HepG2 (cell line): ENCODE measurements at regions not wholly inside any gene's neighbourhood (a gene's known extent, or its start where the extent isn't known, plus 50 kb on each side); places are given as distances from the start of the nearest gene placed in this dataset.
A peak's percentile ranks its signal among the peaks of the same experiment; 100 is the strongest.

Experiments
- CHD4 ChIP-seq: fragments of 200-600 bp; sonication (generic); IDR thresholded peaks from 2 replicates; pipeline ENCODE4 v1.7.0; 2017; ENCODE audit warnings: mild to moderate bottlenecking, low read length, borderline replicate concordance
- ELF4 ChIP-seq: sonication (generic); formaldehyde crosslinking; IDR thresholded peaks from 2 replicates; pipeline ENCODE4 v1.5.0; 2020; ENCODE audit warnings: missing genetic modification reagents, mild to moderate bottlenecking, moderate library complexity, borderline replicate concordance
- EZH2 ChIP-seq: conservative IDR thresholded peaks from 2 replicates; pipeline ENCODE4 v1.6.1; 2012; ENCODE audit warnings: mild to moderate bottlenecking, low read depth, low read length, moderate library complexity
- MEIS1 ChIP-seq: sonication (generic); formaldehyde crosslinking; IDR thresholded peaks from 2 replicates; pipeline ENCODE4 v1.9.0; 2021; ENCODE audit warnings: mild to moderate bottlenecking, missing genetic modification reagents, moderate library complexity, borderline replicate concordance
- MTF2 ChIP-seq: sonication (generic); formaldehyde crosslinking; IDR thresholded peaks from 2 replicates; pipeline ENCODE4 v1.5.0; 2020; ENCODE audit warnings: missing genetic modification reagents, borderline replicate concordance
- SMAD1 ChIP-seq: sonication (generic); formaldehyde crosslinking; IDR thresholded peaks from 2 replicates; pipeline ENCODE4 v1.4.0; 2020; ENCODE audit warnings: missing genetic modification reagents, low read depth, mild to moderate bottlenecking, borderline replicate concordance
- SOX5 ChIP-seq: IDR thresholded peaks from 2 replicates; pipeline ENCODE4 v1.6.1; 2016; ENCODE audit warnings: borderline replicate concordance
- SRSF1 ChIP-seq: fragments of 200-400 bp; formaldehyde crosslinking; optimal IDR thresholded peaks from 2 replicates; pipeline ENCODE3; 2017; ENCODE audit warnings: mild to moderate bottlenecking, low read depth, low read length, moderate library complexity
- U2AF2 ChIP-seq: fragments of 200-400 bp; formaldehyde crosslinking; IDR thresholded peaks from 2 replicates; pipeline ENCODE4 v1.6.1; 2017; ENCODE audit warnings: low read depth, mild to moderate bottlenecking, low read length
- ZNF329 ChIP-seq: sonication (generic); formaldehyde crosslinking; IDR thresholded peaks from 2 replicates; pipeline ENCODE4 v1.9.0; 2021; ENCODE audit warnings: low read depth, mild to moderate bottlenecking, missing genetic modification reagents
- ZNF331 ChIP-seq: sonication (generic); formaldehyde crosslinking; IDR thresholded peaks from 2 replicates; pipeline ENCODE4 v1.4.0; 2020; ENCODE audit warnings: missing genetic modification reagents
- ZNF549 ChIP-seq: sonication (generic); formaldehyde crosslinking; IDR thresholded peaks from 2 replicates; pipeline ENCODE4 v1.5.0; 2020; ENCODE audit warnings: missing genetic modification reagents
- ZNF749 ChIP-seq: sonication (generic); formaldehyde crosslinking; IDR thresholded peaks from 2 replicates; pipeline ENCODE4 v1.8.0; 2022; ENCODE audit warnings: mild to moderate bottlenecking, missing genetic modification reagents, moderate library complexity, borderline replicate concordance
- ZNF775 ChIP-seq: sonication (generic); formaldehyde crosslinking; IDR thresholded peaks from 2 replicates; pipeline ENCODE4 v1.4.0; 2020; ENCODE audit warnings: missing genetic modification reagents, mild to moderate bottlenecking, moderate library complexity, borderline replicate concordance
- ZNF776 ChIP-seq: sonication (generic); formaldehyde crosslinking; IDR thresholded peaks from 2 replicates; pipeline ENCODE4 v1.4.0; 2020; ENCODE audit warnings: mild to moderate bottlenecking, missing genetic modification reagents
- ZSCAN9 ChIP-seq: IDR thresholded peaks from 2 replicates; pipeline ENCODE4 v1.6.1; 2016; ENCODE audit warnings: borderline replicate concordance
- TF ChIP-seq, protein P1 (sequence below): sonication (generic); formaldehyde crosslinking; IDR thresholded peaks from 2 replicates; pipeline ENCODE4 v1.5.0; 2020; ENCODE audit warnings: mild to moderate bottlenecking, missing genetic modification reagents, borderline replicate concordance
- TF ChIP-seq, protein P2 (sequence below): sonication (generic); formaldehyde crosslinking; IDR thresholded peaks from 2 replicates; pipeline ENCODE4 v1.5.0; 2020; ENCODE audit warnings: missing genetic modification reagents
- TF ChIP-seq, protein P3 (sequence below): sonication (generic); formaldehyde crosslinking; IDR thresholded peaks from 2 replicates; pipeline ENCODE4 v1.4.0; 2020; ENCODE audit warnings: low read depth, mild to moderate bottlenecking, missing genetic modification reagents
- TF ChIP-seq, protein P4 (sequence below): sonication (generic); formaldehyde crosslinking; IDR thresholded peaks from 2 replicates; pipeline ENCODE4 v1.5.0; 2020; ENCODE audit warnings: missing genetic modification reagents
- TF ChIP-seq, protein P5 (sequence below): IDR thresholded peaks from 2 replicates; pipeline ENCODE4 v1.6.1; 2016; ENCODE audit warnings: low read depth, control low read depth
- TF ChIP-seq, protein P6 (sequence below): sonication (generic); formaldehyde crosslinking; IDR thresholded peaks from 2 replicates; pipeline ENCODE4 v1.8.1; 2023; ENCODE audit warnings: mild to moderate bottlenecking, missing genetic modification reagents, borderline replicate concordance

DNA sequence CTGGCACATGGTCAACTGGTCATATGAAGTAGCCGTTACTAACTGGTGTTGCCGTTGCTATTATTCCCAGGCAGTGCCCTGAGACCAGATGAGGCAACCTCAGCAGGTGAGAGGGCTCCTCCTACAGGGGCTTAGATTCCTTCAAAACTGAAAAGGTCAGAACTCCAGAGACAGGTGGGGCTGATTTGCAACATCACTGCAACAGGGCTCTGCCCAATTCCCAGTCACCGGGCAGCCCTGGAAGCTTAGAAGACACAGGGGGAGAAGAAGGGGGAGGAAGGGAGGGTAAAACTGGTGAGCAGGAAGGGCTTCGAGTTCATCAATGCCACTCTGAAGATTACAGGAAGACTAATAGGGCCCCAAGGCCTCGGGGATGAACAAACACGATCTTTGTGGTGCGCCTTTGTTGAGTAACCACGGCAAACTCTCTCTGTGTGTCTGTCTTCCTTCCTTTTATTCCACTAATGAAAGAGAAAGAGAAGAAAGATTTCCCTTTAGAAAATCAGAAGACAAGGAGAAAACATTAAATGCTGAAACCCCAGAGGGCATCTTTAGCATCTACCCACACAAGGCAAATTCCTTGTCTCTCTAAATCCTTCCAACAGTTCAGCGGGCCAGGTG lies 749.1 kb upstream of the TBX3 start (continued):
- TF ChIP-seq, protein P1, sequence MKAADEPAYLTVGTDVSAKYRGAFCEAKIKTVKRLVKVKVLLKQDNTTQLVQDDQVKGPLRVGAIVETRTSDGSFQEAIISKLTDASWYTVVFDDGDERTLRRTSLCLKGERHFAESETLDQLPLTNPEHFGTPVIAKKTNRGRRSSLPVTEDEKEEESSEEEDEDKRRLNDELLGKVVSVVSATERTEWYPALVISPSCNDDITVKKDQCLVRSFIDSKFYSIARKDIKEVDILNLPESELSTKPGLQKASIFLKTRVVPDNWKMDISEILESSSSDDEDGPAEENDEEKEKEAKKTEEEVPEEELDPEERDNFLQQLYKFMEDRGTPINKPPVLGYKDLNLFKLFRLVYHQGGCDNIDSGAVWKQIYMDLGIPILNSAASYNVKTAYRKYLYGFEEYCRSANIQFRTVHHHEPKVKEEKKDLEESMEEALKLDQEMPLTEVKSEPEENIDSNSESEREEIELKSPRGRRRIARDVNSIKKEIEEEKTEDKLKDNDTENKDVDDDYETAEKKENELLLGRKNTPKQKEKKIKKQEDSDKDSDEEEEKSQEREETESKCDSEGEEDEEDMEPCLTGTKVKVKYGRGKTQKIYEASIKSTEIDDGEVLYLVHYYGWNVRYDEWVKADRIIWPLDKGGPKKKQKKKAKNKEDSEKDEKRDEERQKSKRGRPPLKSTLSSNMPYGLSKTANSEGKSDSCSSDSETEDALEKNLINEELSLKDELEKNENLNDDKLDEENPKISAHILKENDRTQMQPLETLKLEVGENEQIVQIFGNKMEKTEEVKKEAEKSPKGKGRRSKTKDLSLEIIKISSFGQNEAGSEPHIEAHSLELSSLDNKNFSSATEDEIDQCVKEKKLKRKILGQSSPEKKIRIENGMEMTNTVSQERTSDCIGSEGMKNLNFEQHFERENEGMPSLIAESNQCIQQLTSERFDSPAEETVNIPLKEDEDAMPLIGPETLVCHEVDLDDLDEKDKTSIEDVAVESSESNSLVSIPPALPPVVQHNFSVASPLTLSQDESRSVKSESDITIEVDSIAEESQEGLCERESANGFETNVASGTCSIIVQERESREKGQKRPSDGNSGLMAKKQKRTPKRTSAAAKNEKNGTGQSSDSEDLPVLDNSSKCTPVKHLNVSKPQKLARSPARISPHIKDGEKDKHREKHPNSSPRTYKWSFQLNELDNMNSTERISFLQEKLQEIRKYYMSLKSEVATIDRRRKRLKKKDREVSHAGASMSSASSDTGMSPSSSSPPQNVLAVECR (CRISPR knock-in tag): peak; percentile 28; the same call in 1 of the 2 replicates
- TF ChIP-seq U2AF2: no peak
- TF ChIP-seq, protein P2, sequence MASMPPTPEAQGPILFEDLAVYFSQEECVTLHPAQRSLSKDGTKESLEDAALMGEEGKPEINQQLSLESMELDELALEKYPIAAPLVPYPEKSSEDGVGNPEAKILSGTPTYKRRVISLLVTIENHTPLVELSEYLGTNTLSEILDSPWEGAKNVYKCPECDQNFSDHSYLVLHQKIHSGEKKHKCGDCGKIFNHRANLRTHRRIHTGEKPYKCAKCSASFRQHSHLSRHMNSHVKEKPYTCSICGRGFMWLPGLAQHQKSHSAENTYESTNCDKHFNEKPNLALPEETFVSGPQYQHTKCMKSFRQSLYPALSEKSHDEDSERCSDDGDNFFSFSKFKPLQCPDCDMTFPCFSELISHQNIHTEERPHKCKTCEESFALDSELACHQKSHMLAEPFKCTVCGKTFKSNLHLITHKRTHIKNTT (CRISPR knock-in tag): no peak
- TF ChIP-seq CHD4: no peak
- no peak for TF ChIP-seq ZNF329 (CRISPR knock-in tag)
- no peak for TF ChIP-seq EZH2
- TF ChIP-seq, protein P3, sequence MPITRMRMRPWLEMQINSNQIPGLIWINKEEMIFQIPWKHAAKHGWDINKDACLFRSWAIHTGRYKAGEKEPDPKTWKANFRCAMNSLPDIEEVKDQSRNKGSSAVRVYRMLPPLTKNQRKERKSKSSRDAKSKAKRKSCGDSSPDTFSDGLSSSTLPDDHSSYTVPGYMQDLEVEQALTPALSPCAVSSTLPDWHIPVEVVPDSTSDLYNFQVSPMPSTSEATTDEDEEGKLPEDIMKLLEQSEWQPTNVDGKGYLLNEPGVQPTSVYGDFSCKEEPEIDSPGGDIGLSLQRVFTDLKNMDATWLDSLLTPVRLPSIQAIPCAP: no peak
- TF ChIP-seq ZSCAN9 (CRISPR knock-in tag): peak; percentile 83; the same call in 1 of the 2 replicates
- TF ChIP-seq ZNF549 (CRISPR knock-in tag): no peak
- TF ChIP-seq ZNF775 (CRISPR knock-in tag): no peak
- TF ChIP-seq SRSF1: no peak
- TF ChIP-seq MTF2 (CRISPR knock-in tag): no peak
- TF ChIP-seq, protein P4, sequence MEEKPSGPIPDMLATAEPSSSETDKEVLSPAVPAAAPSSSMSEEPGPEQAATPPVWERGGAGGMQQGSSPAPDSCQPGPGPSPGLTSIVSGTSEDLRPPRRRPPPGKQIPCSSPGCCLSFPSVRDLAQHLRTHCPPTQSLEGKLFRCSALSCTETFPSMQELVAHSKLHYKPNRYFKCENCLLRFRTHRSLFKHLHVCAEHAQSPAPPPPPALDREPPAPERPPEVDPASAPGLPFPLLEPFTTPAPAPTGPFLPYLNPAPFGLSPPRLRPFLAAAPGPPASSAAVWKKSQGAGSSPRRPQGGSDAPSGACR (CRISPR knock-in tag): no peak
- TF ChIP-seq ZNF749 (CRISPR knock-in tag): no peak; the same call in 1 of the 2 replicates
- peak; percentile 90 for TF ChIP-seq ZNF331
- TF ChIP-seq ZNF776: no peak
- TF ChIP-seq SMAD1 (CRISPR knock-in tag): no peak
- TF ChIP-seq ELF4 (CRISPR knock-in tag): no peak
- TF ChIP-seq, protein P5, sequence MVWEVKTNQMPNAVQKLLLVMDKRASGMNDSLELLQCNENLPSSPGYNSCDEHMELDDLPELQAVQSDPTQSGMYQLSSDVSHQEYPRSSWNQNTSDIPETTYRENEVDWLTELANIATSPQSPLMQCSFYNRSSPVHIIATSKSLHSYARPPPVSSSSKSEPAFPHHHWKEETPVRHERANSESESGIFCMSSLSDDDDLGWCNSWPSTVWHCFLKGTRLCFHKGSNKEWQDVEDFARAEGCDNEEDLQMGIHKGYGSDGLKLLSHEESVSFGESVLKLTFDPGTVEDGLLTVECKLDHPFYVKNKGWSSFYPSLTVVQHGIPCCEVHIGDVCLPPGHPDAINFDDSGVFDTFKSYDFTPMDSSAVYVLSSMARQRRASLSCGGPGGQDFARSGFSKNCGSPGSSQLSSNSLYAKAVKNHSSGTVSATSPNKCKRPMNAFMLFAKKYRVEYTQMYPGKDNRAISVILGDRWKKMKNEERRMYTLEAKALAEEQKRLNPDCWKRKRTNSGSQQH (CRISPR knock-in tag): no peak
- TF ChIP-seq SOX5: peak; percentile 92
- peak; percentile 71; the same call in 1 of the 2 replicates for TF ChIP-seq MEIS1 (CRISPR knock-in tag)
- TF ChIP-seq, protein P6, sequence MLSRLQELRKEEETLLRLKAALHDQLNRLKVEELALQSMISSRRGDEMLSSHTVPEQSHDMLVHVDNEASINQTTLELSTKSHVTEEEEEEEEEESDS (CRISPR knock-in tag): no peak
